Panc1 (cell line): ENCODE measurements at regions not wholly inside any gene's neighbourhood (a gene's known extent, or its start where the extent isn't known, plus 50 kb on each side); places are given as distances from the start of the nearest gene placed in this dataset.

Experiments
- ATAC-seq: fragments of 200-7000 bp; cut with Tn5 transposase; 2 replicates; pipeline ENCODE4 v1.9.1; 2020; ENCODE audit warnings: mild to moderate bottlenecking, moderate library complexity
- BruUV-seq: library from RNA; stranded (reverse); fragments of 400-500 nt; replicated peaks from 2 replicates; lab custom pipeline; 2021; lab: Mats Ljungman, UMichigan
- CTCF ChIA-PET: fragments of 300-600 bp; sonication (Branson Sonifier 250); formaldehyde crosslinking; loops from one replicate; lab custom pipeline; 2022; ENCODE audit warnings: antibody characterized with exemption; lab: Charles Lee
- POLR2A ChIA-PET: fragments of 300-600 bp; sonication (Branson Sonifier 250); formaldehyde crosslinking; loops from one replicate; lab custom pipeline; 2022; ENCODE audit warnings: antibody characterized with exemption; lab: Charles Lee
- DNase-seq: peaks from one replicate; pipeline ENCODE4 v3.0.0-alpha.2; 2010; ENCODE audit warnings: low read depth, low spot score
- H3K27ac ChIP-seq: 2 replicates; pipeline ENCODE4 v1.5.1; 2011; ENCODE audit warnings: mild to moderate bottlenecking, low read length, inconsistent platforms
- H3K27me3 ChIP-seq: fragments of 200-500 bp; sonication (Bioruptor generic); 2 replicates; pipeline ENCODE4 v1.6.0; 2014; ENCODE audit warnings: low read length, inconsistent platforms; ENCODE audit not compliant: control insufficient read depth, insufficient read depth
- H3K36me3 ChIP-seq: fragments of 200-500 bp; sonication (Bioruptor generic); 2 replicates; pipeline ENCODE4 v1.5.1; 2014; ENCODE audit warnings: inconsistent platforms, mild to moderate bottlenecking, low read length, moderate library complexity; ENCODE audit not compliant: control insufficient read depth, insufficient read depth
- H3K4me1 ChIP-seq: 2 replicates; pipeline ENCODE4 v1.5.1; 2011; ENCODE audit warnings: inconsistent platforms, mild to moderate bottlenecking, low read length, moderate library complexity; ENCODE audit not compliant: control insufficient read depth, insufficient read depth
- H3K4me3 ChIP-seq, 2 experiments: 2 replicates each; pipeline ENCODE4 v1.5.1; 2011 to 2012; ENCODE audit warnings: low read depth in 2 of 2, low read length in 2 of 2, mild to moderate bottlenecking in 2 of 2, inconsistent platforms in 1 of 2, moderate library complexity in 1 of 2
- H3K9me3 ChIP-seq: fragments of 200-500 bp; sonication (Bioruptor generic); 2 replicates; pipeline ENCODE4 v1.5.1; 2014; ENCODE audit warnings: low read depth, mild to moderate bottlenecking, inconsistent platforms, low read length, moderate library complexity; ENCODE audit not compliant: control insufficient read depth, insufficient read depth
- CTCF ChIP-seq: fragments of 450-650 bp; IDR thresholded peaks from 2 replicates; pipeline ENCODE4 v1.5.1; 2017; ENCODE audit warnings: mild to moderate bottlenecking
- POLR2AphosphoS5 ChIP-seq: IDR thresholded peaks from 2 replicates; pipeline ENCODE4 v1.6.1; 2012; ENCODE audit warnings: mild to moderate bottlenecking, low read depth, low read length, moderate library complexity
- REST ChIP-seq, 2 experiments: IDR thresholded peaks; 2 replicates each; pipeline ENCODE4 v1.6.1; 2011 to 2012; ENCODE audit warnings: low read depth in 2 of 2, control low read depth in 1 of 2, low read length in 1 of 2, mild to moderate bottlenecking in 1 of 2, moderate library complexity in 1 of 2; ENCODE audit not compliant: insufficient read depth in 1 of 2
- SIN3A ChIP-seq: IDR thresholded peaks from 2 replicates; pipeline ENCODE4 v1.6.1; 2012; ENCODE audit warnings: low read depth, mild to moderate bottlenecking, low read length, moderate library complexity, borderline replicate concordance; ENCODE audit not compliant: insufficient read depth
- TCF7L2 ChIP-seq: IDR thresholded peaks from 2 replicates; pipeline ENCODE4 v1.6.1; 2011; ENCODE audit warnings: mild to moderate bottlenecking, low read depth, low read length, inconsistent platforms
- in situ Hi-C: cut with HindIII; loops from 2 replicates; pipeline ENCODE4 v1.10.0; 2016; ENCODE audit warnings: low sequenced_read_pairs, low pct_unique_long_range_greater_than_20kb
- intact Hi-C: fragments of 100-400 bp; cut with micrococcal nuclease; formaldehyde crosslinking; loops from one replicate; pipeline ENCODE4 v1.10.0; 2022; ENCODE audit not compliant: unreplicated experiment

DNA sequence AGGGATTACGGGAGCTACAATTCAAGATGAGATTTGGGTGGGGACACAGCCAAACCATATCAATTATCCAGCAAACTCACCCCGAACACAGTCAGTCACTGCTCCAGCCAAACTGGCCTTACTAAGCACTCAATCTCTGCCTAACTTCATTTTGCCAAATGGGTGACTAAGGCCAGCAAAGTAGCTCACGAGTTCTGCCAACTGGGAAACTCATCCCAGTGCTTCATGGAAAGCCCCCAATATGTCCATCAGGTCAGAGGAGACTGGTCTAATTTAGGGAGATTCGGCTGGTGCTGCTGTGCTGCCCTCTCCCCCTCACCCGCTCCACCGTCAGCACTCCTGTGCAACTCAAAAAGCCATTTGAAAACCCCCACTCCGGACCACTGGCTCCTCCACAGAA is 324.0 kb downstream of the FOXO1 start:
- in situ Hi-C loops (no loop called here), intact Hi-C loops (no loop called here)
- Histone ChIP-seq H3K27me3 (no peaks in the 10 kb centered on the region; the same call in 1 of the 2 replicates), H3K27ac (no peak overlapping the region), H3K9me3 (no peaks in the 10 kb centered on the region), H3K36me3 (no peaks in the 10 kb centered on the region), H3K4me1 (no peaks in the 10 kb centered on the region), H3K4me3 (no peak overlapping the region)
- BruUV-seq: no TSS peak
- POLR2A ChIA-PET: no interaction called here
- TF ChIP-seq REST (IDR thresholded peaks at IDR 0.05; ENCODE audit: insufficient read depth in 1 of 2, low read depth in 2 of 2, low read length in 1 of 2) (no peak), CTCF (no peak), TCF7L2 (no peak)
- ATAC-seq (no peak), DNase-seq (no peak)
- CTCF ChIA-PET: no interaction called here

- H3K36me3 ChIP-seq: no peaks in the 10 kb centered on the region
- intact Hi-C loops (no loop called here), in situ Hi-C loops (no loop called here)
- no peaks in the 10 kb centered on the region for H3K4me1 ChIP-seq
- no TSS peak for BruUV-seq
- ATAC-seq (no peak), DNase-seq (no peak)
- H3K27ac ChIP-seq: no peak overlapping the region
- POLR2A ChIA-PET: no interaction called here
- CTCF ChIA-PET: no interaction called here
- TF ChIP-seq POLR2AphosphoS5 (no peak), TCF7L2 (no peak), REST (IDR thresholded peaks at IDR 0.05; ENCODE audit: insufficient read depth in 1 of 2, low read depth in 2 of 2, low read length in 1 of 2) (no peak), CTCF (no peak), SIN3A (no peak)
- no peak overlapping the region for H3K4me3 ChIP-seq
- H3K27me3 ChIP-seq: no peaks in the 10 kb centered on the region; the same call in 1 of the 2 replicates
- H3K9me3 ChIP-seq: no peaks in the 10 kb centered on the region
Measured at GRCh38 chr13:40342901-40343300, 323.5 kb downstream of the FOXO1 start.
